Inferior parietal cortex (tissue), 1 donor: ENCODE measurements at regions not wholly inside any gene's neighbourhood (a gene's known extent, or its start where the extent isn't known, plus 50 kb on each side); places are given as distances from the start of the nearest gene placed in this dataset.
"Not testable (repeated sequence)": the region's sequence is repeated elsewhere in the genome, so short reads cannot be mapped to it uniquely, and the experiment has no call there.

Source experiments
- DNase-seq: peaks from one replicate; pipeline ENCODE4 v3.0.0-alpha.2; 2016; ENCODE audit errors: extremely low spot score

- no peak for DNase-seq
These were observed 298.4 kb downstream of the SATB1 start for GRCh38 chr3:18126772-18127171.

DNA sequence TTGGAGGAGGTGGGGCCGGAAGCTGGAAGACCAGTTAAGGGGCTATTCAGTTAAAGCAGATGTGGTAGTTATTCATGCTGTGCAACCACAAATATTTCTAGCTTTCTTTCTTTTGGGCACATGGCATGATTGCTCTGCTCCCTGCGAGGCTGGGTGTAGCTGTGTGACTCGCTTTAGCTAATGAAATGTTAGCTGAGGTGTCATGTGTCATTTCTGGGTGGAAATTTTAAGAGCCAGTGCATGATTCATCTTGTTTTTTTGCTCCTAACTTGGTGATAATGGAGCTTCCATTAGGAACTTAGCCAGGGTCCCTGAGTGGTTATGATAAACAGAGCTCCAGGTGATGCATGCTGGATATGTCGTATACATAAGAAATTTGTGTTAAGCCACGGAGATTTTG, 300.6 kb downstream of the SATB1 start:
- no peak for DNase-seq

GRCh38 chr3:18122264-18122663, 302.9 kb downstream of the SATB1 start:
- no peak for DNase-seq

DNA sequence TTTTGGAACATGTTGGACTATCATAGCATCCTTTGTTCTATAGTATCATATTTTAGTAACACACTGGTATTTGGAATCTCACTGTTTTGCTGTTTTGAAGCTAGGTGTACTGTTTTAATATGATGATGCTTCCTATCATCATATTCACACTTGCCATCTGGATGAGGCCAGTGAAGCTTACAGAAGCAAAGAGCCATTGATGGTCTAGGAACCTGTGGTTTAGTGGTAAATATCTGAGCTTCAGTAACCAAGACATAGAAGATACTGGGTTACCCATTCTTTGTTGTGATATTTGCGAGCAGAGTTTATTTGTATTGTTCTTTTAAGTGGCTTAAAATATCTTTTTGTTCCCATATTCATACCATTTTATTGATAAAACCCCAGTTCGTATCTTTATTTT, 304.1 kb downstream of the SATB1 start:
- DNase-seq, result no peak

GRCh38 chr3:18119866-18120265, 305.3 kb downstream of the SATB1 start:
- DNase-seq, result no peak

GRCh38 chr3:18114894-18115293, 310.2 kb downstream of the SATB1 start:
- DNase-seq, result no peak

GRCh38 chr3:18113417-18113816, 311.7 kb downstream of the SATB1 start:
- DNase-seq, result no peak

- DNase-seq, result no peak
These were observed 312.3 kb downstream of the SATB1 start for GRCh38 chr3:18112674-18113375.

DNA sequence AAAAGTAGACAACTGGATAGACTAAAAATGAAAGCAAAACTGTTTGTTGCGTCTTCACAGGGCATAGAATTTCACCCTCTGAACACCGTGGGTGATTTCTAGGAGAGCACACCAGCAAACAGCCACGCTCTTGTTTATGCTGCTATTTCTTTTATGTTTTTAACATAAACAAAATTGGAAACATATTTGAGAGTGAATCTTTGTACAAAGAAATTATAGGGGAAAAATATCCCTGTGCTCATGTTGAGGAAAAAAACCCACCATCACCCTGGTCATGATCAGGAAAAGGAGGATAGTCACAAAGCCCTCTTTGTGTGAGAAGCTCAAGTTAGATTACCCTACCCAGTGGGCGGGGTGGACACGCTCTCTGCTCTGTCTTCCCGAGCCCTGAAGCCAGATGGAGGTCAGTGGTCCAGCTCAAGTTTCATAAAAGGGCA, 313.3 kb downstream of the SATB1 start:
- no peak for DNase-seq

- DNase-seq, result no peak
These were observed 321.5 kb downstream of the SATB1 start for GRCh38 chr3:18103591-18103990.

- DNase-seq, result no peak
These were observed 325.0 kb downstream of the SATB1 start for GRCh38 chr3:18100121-18100520.

DNA sequence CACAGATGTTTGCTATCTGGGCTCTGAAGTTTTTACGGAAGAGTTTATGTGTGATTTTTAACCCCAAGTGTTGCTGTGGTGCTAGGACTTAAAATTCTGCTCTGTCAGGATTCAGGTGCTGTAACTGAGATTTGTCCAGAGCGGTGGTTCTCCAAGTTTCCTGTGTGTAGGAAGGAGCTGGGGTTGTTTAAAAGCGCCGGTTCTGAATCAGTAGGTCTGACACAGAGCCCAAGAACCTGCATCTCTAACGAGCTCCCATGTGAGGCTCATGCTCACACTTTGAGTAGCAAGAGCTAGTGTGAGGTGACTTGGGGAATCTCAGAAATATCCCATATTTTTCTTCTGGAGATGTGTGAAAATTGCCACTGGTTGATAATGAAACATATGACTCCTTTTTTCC, 325.5 kb downstream of the SATB1 start:
- no peak for DNase-seq

- DNase-seq, result no peak
These were observed 326.1 kb downstream of the SATB1 start for GRCh38 chr3:18098960-18099587.

GRCh38 chr3:18097989-18098388, 327.1 kb downstream of the SATB1 start:
- DNase-seq, result no peak

DNA sequence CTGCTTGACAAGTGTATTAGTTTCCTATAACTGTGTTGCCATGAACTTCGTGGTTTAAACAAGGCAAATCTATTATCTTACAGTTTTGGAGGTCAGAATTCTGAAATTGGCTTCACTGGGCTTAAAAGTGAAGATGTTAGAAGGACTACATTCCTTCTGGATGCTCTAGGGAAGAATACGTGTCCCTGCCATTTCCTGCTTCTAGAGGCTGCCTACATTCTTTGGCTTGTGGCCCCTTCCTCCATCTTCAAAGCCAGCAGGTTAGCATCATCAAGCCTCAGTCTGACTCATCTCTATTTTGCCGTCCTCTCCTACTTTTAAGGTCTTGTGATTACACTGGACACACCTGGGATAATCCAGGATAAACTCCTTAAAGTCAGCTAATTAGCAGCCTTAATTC, 327.7 kb downstream of the SATB1 start:
- no peak for DNase-seq

- no peak for DNase-seq
These were observed 332.4 kb downstream of the SATB1 start for GRCh38 chr3:18092726-18093125.

DNA sequence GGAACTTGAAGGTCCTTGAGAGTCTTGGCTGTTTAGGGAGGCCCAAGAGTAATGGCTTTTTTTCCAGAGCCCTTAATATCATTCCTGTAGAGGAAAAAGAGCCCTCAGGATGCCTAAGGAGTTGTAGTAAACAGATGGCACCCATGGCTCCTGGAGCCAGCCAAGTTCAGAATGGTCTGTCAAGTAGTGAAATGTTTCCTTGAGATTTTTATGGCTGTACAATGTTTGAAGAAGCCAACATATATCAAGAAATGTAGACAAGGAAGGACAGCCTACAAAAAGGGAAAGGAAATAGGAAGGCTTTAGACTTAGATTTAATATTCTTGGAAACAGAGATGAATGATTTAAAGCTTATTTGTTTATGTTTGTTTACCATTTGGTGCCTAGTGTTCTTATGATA, 334.8 kb downstream of the SATB1 start:
- no peak for DNase-seq

DNA sequence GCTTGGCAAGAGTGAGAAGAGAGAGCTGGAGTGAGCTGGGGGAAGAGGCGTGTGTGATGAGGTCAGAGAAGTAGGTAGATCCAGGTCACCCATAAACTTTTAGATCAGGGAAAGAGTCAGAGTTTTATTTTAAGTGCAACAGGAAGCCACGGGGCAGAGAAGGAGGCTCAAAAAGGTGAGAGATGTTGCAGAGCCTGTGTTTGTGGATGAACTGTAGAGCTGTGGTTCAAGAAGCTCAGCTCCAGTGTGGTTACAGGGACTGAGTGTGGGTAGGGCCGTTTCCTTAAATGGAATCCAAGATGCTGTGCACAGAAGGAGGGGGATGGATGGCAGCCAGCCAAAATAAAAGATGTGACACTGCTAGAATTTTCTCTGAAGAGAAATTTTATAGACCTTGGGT, 337.2 kb downstream of the SATB1 start:
- DNase-seq, result no peak

- no peak for DNase-seq
These were observed 338.4 kb downstream of the SATB1 start for GRCh38 chr3:18086760-18087159.

DNA sequence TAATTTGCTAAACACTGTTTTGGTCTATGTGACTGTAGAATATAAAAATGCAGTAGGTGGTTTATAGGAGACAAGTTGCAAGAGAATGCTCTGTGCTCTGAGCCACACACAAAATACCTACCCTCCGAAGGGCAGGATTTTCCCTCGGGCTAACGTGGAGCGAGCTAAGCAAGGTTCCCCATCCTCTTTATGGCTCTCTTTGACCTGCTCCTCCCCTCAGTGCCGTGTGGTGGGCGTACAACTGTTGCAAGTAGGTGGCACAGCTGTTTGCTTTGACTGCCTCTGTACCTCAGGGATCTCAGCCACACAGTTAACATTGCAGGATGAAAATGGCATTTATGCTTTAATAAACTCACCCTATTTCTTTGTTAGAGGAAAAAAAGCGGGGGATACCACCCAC, 339.1 kb downstream of the SATB1 start:
- no peak for DNase-seq

- DNase-seq, result no peak
These were observed 339.7 kb downstream of the SATB1 start for GRCh38 chr3:18085429-18085828.

GRCh38 chr3:18083273-18083590, 340.8 kb upstream of the TBC1D5 start:
- not testable (repeated sequence) for DNase-seq

- DNase-seq, result no peak
These were observed 340.3 kb upstream of the TBC1D5 start for GRCh38 chr3:18082551-18083272.
